Mesothelial cell of epicardium (in vitro differentiated cells): ENCODE measurements at regions not wholly inside any gene's neighbourhood (a gene's known extent, or its start where the extent isn't known, plus 50 kb on each side); places are given as distances from the start of the nearest gene placed in this dataset.

ENCODE experiments used
- DNase-seq, 2 experiments: peaks; one replicate each; pipeline ENCODE4 v3.0.0; 2021; ENCODE audit warnings: low spot score in 2 of 2; ENCODE audit not compliant: unreplicated experiment in 2 of 2
- H3K27ac Mint-ChIP-seq: 2 replicates; pipeline ENCODE4 v1.8.0; 2021; ENCODE audit warnings: mixed read lengths
- H3K27me3 Mint-ChIP-seq: 2 replicates; pipeline ENCODE4 v1.8.0; 2021; ENCODE audit warnings: low read depth, mixed read lengths
- H3K36me3 Mint-ChIP-seq: 2 replicates; pipeline ENCODE4 v1.8.0; 2021; ENCODE audit warnings: mixed read lengths
- H3K4me1 Mint-ChIP-seq: 2 replicates; pipeline ENCODE4 v1.8.0; 2021; ENCODE audit warnings: mixed read lengths
- H3K4me3 Mint-ChIP-seq: 2 replicates; pipeline ENCODE4 v1.8.0; 2021; ENCODE audit warnings: mild to moderate bottlenecking, moderate library complexity, mixed read lengths
- H3K9me3 Mint-ChIP-seq: 2 replicates; pipeline ENCODE4 v1.8.0; 2021; ENCODE audit warnings: mixed read lengths
- TF ChIP-seq, protein P1 (sequence below): fragments of 200-600 bp; sonication (generic); IDR thresholded peaks from one replicate; pipeline ENCODE4 v1.5.0; 2021; ENCODE audit warnings: antibody characterized with exemption; ENCODE audit not compliant: unreplicated experiment

DNA sequence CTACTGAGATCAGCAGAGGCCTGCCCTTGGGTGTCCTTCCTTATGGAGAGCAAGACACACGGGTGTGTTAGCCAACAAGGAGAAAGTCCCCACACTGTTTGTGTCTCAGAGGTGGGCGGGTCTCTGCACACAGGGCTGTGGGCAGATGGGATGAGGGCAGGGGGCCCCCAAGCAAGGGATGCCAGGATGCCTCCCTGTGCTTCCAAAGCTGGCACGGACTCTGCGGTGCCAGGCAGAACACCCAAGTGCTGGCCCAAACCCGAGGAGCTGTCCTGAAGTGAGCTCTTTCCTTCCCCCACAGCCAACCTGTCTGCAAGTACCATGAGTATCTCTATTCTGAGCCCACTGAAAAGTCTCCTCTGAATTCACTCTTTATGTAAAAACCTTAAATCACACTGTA is 273.3 kb downstream of the CTTN start:
- Mint-ChIP-seq H3K27ac (no peak overlapping the region), H3K27me3 (peaks cover 18% of the 10 kb centered on the region), H3K36me3 (no peaks in the 10 kb centered on the region), H3K4me1 (no peaks in the 10 kb centered on the region), H3K9me3 (no peaks in the 10 kb centered on the region), H3K4me3 (no peak overlapping the region)
- TF ChIP-seq, protein P1, sequence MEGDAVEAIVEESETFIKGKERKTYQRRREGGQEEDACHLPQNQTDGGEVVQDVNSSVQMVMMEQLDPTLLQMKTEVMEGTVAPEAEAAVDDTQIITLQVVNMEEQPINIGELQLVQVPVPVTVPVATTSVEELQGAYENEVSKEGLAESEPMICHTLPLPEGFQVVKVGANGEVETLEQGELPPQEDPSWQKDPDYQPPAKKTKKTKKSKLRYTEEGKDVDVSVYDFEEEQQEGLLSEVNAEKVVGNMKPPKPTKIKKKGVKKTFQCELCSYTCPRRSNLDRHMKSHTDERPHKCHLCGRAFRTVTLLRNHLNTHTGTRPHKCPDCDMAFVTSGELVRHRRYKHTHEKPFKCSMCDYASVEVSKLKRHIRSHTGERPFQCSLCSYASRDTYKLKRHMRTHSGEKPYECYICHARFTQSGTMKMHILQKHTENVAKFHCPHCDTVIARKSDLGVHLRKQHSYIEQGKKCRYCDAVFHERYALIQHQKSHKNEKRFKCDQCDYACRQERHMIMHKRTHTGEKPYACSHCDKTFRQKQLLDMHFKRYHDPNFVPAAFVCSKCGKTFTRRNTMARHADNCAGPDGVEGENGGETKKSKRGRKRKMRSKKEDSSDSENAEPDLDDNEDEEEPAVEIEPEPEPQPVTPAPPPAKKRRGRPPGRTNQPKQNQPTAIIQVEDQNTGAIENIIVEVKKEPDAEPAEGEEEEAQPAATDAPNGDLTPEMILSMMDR: no peak
- no peak for DNase-seq

DNA sequence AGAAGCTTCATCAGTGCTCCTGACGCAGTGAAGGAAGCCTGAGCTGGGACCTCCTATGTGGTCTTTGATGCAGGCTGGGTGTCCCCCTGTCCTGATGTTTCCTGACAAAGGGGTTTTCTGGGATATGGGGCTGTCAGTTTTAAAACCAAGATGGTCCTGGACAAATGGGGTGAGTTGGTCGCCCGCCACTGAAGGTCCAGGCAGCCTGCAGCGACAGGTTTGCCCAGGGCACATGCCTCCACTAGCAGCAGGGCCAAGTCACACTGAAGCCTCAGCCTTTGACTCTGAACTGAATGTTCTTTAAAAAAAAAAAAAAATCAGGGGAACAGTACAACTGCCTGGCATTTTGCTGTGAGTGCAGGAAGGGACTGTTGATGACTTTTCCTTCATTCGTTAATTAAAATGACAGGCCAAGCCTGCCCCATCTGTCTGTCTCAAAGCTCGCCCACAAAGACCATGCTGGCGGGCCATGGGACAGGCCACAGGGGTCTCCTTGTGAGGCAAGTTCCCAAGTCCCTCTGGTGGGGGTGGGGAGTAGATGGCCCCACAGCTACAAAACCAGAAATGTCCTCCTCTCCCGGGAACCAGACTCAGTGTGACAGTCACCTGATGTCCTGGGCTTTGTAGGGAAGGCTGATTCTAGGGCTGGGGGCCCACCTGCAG is 274.8 kb downstream of the CTTN start:
- Mint-ChIP-seq H3K27me3 (peaks cover 14% of the 10 kb centered on the region), H3K36me3 (no peaks in the 10 kb centered on the region), H3K4me1 (no peaks in the 10 kb centered on the region), H3K9me3 (no peaks in the 10 kb centered on the region), H3K4me3 (no peak overlapping the region), H3K27ac (no peak overlapping the region)
- TF ChIP-seq, protein P1: no peak
- DNase-seq: no peak

DNA sequence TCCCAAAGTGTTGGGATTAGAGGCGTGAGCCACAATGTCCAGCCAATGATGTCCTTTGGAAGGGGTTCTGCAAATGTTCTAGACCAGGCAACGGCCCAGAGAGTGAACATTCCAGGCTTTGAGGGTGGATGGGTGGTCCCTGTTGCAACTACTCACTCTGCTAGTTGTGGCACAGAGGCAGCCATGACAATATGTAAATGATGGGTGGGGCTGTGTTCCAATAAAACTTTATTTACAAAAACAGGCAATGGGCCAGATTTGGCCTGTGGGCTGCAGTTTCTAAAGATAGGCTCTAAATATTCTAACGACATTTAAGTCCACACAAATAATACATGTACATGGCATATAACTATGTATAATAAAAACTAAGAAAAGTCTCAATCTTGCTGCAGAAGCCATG is 276.3 kb downstream of the CTTN start:
- Mint-ChIP-seq H3K4me1 (no peaks in the 10 kb centered on the region), H3K4me3 (no peak overlapping the region), H3K9me3 (no peaks in the 10 kb centered on the region), H3K27me3 (peaks cover 13% of the 10 kb centered on the region), H3K36me3 (no peaks in the 10 kb centered on the region), H3K27ac (no peak overlapping the region)
- no peak for DNase-seq
- TF ChIP-seq, protein P1: no peak

DNA sequence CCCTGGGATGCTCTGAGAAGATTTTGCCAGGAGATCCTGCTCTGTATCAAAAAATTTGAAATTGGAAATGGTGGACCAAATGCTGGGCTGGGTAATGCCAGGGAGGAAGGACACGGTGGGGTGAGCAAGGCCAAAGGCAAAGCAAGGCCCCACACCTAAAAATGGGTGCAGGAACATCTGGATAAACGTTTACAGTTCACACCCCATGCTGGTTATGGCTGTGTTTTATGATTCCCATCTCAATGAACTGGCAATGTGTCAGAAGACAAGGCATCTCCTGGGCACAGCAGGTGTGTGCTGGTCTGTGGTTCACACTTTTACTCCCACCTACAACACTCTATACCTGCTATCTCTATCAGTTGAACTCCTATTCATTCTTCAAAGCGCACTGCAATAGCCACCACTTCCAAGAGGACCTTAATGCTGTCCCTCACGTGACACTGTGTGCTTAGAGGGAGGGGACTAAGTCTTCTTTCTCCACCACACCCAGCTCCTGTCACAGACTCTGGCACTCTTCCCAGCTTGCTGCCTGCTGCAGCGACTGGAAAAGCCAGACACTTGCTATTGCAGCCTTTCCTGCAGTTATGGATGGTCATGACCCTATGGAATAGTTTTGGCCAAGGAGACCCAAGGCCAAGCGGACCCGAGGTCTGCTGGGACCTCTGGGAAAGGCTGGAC is 277.5 kb downstream of the CTTN start:
- Mint-ChIP-seq H3K4me1 (no peaks in the 10 kb centered on the region), H3K9me3 (no peaks in the 10 kb centered on the region), H3K27ac (no peak overlapping the region)

DNA sequence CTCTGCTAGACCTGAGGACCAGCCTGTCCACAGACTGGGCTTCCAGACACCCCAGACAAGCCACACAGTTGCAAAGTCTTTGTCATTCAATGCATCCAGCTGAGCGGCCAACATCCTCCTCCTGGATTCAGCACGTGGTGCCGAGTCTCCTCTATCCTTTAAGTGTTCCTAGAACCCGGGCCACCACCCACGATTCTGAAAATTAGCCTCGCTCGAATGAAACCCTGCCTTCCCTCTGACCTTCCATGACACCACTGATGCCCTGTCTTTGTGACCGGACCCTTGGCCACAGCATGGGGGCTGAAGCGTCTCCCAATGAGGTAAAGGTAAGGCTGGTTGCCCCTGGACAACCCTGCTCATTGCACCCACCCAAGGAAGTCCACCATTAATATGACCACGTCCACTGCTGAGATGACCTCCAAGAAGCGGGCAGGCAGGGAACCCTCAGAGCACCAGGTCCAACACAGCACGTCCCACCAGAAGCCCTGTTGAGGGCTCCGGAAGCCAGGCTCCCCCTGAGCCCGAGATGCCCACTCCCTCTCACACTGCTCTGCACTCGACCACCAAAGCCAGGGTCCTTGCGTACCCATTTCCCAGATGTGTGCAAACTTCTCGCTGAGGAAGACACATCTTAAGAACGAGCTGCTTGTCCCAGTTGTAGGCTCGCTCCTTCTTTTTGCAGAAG is 279.0 kb downstream of the CTTN start:
- Mint-ChIP-seq H3K4me3 (no peak overlapping the region), H3K27ac (no peak overlapping the region), H3K4me1 (no peaks in the 10 kb centered on the region), H3K27me3 (no peaks in the 10 kb centered on the region), H3K9me3 (no peaks in the 10 kb centered on the region), H3K36me3 (no peaks in the 10 kb centered on the region)
- no peak for DNase-seq
- TF ChIP-seq, protein P1: no peak

More for the DNA sequence above, 277.5 kb downstream of the CTTN start:
- TF ChIP-seq, protein P1: no peak
- H3K36me3 Mint-ChIP-seq: no peaks in the 10 kb centered on the region
- peaks cover 2% of the 10 kb centered on the region for H3K27me3 Mint-ChIP-seq
- no peak overlapping the region for H3K4me3 Mint-ChIP-seq
- no peak for DNase-seq
